C4-2B (cell line): ENCODE measurements at regions not wholly inside any gene's neighbourhood (a gene's known extent, or its start where the extent isn't known, plus 50 kb on each side); places are given as distances from the start of the nearest gene placed in this dataset.
"Not testable (repeated sequence)": the region's sequence is repeated elsewhere in the genome, so short reads cannot be mapped to it uniquely, and the experiment has no call there.

Experiments used
- H3K27ac ChIP-seq: fragments of 450-650 bp; 2 replicates; pipeline ENCODE4 v1.5.1; 2017
- CTCF ChIP-seq: fragments of 450-650 bp; conservative IDR thresholded peaks from 2 replicates; pipeline ENCODE4 v1.5.1; 2017; ENCODE audit warnings: mild to moderate bottlenecking
- ZFX ChIP-seq: fragments of 450-650 bp; IDR thresholded peaks from 2 replicates; pipeline ENCODE4 v1.6.1; 2017

GRCh38 chr6:106787327-106788196, 158.2 kb downstream of the QRSL1 start:
- no peak overlapping the region for H3K27ac ChIP-seq

GRCh38 chr6:106785298-106785697, 155.9 kb downstream of the QRSL1 start:
- no peak overlapping the region for H3K27ac ChIP-seq
- no peak for TF ChIP-seq CTCF
- TF ChIP-seq ZFX: no peak

More at GRCh38 chr6:106787327-106788196, 158.2 kb downstream of the QRSL1 start:
- TF ChIP-seq ZFX (no peak), CTCF (no peak)

GRCh38 chr6:106783640-106784566, 154.5 kb downstream of the QRSL1 start:
- TF ChIP-seq ZFX (no peak), CTCF (no peak)
- no peak overlapping the region; the same call in 1 of the 2 replicates for H3K27ac ChIP-seq

GRCh38 chr6:106782536-106783285, 153.3 kb downstream of the QRSL1 start:
- H3K27ac ChIP-seq: peak overlapping the region; percentile 21; the same call in 1 of the 2 replicates
- TF ChIP-seq CTCF (no peak), ZFX (no peak)

GRCh38 chr6:106779552-106779951, 150.2 kb downstream of the QRSL1 start:
- not testable (repeated sequence) for H3K27ac ChIP-seq

GRCh38 chr6:106778943-106779342, 149.6 kb downstream of the QRSL1 start:
- no peak overlapping the region for H3K27ac ChIP-seq
- TF ChIP-seq ZFX (no peak), CTCF (no peak)

- no peak overlapping the region for H3K27ac ChIP-seq
- no peak for TF ChIP-seq ZFX
Measured at GRCh38 chr6:106773996-106774629, 144.7 kb downstream of the QRSL1 start.
